Pancreas (tissue), 10 donors: ENCODE measurements at regions not wholly inside any gene's neighbourhood (a gene's known extent, or its start where the extent isn't known, plus 50 kb on each side); places are given as distances from the start of the nearest gene placed in this dataset.

ENCODE experiments used
- ATAC-seq, 4 donors: fragments of 200-7000 bp; cut with Tn5 transposase; one replicate each; pipeline versions ENCODE4 v1.8.0 to v1.9.1; 2020; ENCODE audit warnings: mild to moderate bottlenecking in 4 of 4, moderate library complexity in 4 of 4
- DNase-seq, 6 donors: peaks; one replicate each; pipeline ENCODE4 v3.0.0-alpha.2; 2020
- FAIRE-seq: peaks from 2 replicates; lab custom pipeline; 2012; peaks lifted over from hg19 to GRCh38; lab: Jason Lieb, UNC
- H3K27ac ChIP-seq, 4 donors: fragments of 200-600 bp; sonication (generic); 1 replicate in 3 of 4; 2 replicates in 1 of 4; pipeline versions ENCODE4 v1.5.0 to v1.8.0; 2020
- H3K27me3 ChIP-seq, 4 donors: fragments of 200-600 bp; one replicate each; pipeline ENCODE4 v1.8.0; 2021
- H3K36me3 ChIP-seq, 3 donors: fragments of 200-600 bp; sonication (generic) in 1 of 3; one replicate each; pipeline versions ENCODE4 v1.5.0 to v1.8.0; 2020 to 2021
- H3K4me1 ChIP-seq, 3 donors: fragments of 200-600 bp; one replicate each; pipeline ENCODE4 v1.8.0; 2021
- H3K4me3 ChIP-seq, 4 donors: fragments of 200-600 bp; sonication (generic) in 2 of 4; one replicate each; pipeline versions ENCODE4 v1.5.0 to v1.8.0; 2020 to 2021
- H3K9me3 ChIP-seq, 4 donors: fragments of 200-600 bp; one replicate each; pipeline ENCODE4 v1.8.0; 2021
- WGBS, 2 donors: extraction: QIAGEN DNeasy Blood & Tissue Kit; methylation state at CpG; one replicate each; pipeline ENCODE4 v1.1.7; 2013; 5-methylcytosine and 5-hydroxymethylcytosine counted together
- intact Hi-C, 3 donors: fragments of 100-400 bp; cut with DNase I; formaldehyde crosslinking; loops; one replicate each; pipeline versions ENCODE4 v1.11.1 to v1.14.2; 2022
- TF ChIP-seq, protein P1 (sequence below), 4 donors: fragments of 200-600 bp; sonication (generic) in 3 of 4; IDR thresholded peaks; one replicate each; pipeline versions ENCODE4 v1.5.0 to v1.8.0; 2021; ENCODE audit warnings: antibody characterized with exemption in 4 of 4
- donor health status: healthy with polysubstance abuse.
- donor health status: DM: no; HTN: no; CAD: no; lungs with moderate emphysema.
- donor health status: DM: no; HTN: no; CAD: no.
- donor health status: control.
- donor health status: control.
- donor health status: Bipolar disorder and iron deficiency.
- donor health status: DM: yes; HTN: yes; CAD: no.
- donor health status: DM: no; HTN: no; CAD: no.
- donor health status: DM: no; HTN: no; CAD: no.
- donor health status: DM: yes; HTN: yes; CAD: no.

DNA sequence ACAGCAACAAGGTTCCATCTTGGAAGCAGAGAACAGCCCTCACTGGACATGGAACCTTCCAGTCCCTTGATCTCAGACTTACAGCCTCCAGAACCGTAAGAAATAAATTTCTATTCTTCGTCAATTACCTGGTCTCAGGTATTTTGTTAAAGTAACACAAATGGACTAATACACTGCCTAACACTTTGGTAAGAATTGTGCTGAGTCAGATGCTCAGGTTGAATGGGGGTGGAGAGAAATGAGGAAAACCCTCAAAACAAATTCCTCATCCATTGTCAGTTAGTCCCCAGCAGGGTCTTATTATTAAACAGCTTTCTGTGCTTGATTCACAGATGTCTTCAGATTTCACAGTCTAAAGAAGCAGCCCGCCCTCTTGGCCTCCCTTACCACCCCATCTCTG, 306.2 kb upstream of the SLCO3A1 start:
- no peak for DNase-seq
- H3K4me1 ChIP-seq: no peaks in the 10 kb centered on the region
- H3K27me3 ChIP-seq: no peaks in the 10 kb centered on the region
- H3K36me3 ChIP-seq: no peaks in the 10 kb centered on the region
- WGBS, 2 donors: 67 to 78% methylated on average over 3 of the region's 3 CpGs
- no peak for FAIRE-seq
- ATAC-seq: no peak
- TF ChIP-seq, protein P1, sequence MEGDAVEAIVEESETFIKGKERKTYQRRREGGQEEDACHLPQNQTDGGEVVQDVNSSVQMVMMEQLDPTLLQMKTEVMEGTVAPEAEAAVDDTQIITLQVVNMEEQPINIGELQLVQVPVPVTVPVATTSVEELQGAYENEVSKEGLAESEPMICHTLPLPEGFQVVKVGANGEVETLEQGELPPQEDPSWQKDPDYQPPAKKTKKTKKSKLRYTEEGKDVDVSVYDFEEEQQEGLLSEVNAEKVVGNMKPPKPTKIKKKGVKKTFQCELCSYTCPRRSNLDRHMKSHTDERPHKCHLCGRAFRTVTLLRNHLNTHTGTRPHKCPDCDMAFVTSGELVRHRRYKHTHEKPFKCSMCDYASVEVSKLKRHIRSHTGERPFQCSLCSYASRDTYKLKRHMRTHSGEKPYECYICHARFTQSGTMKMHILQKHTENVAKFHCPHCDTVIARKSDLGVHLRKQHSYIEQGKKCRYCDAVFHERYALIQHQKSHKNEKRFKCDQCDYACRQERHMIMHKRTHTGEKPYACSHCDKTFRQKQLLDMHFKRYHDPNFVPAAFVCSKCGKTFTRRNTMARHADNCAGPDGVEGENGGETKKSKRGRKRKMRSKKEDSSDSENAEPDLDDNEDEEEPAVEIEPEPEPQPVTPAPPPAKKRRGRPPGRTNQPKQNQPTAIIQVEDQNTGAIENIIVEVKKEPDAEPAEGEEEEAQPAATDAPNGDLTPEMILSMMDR (IDR thresholded peaks at IDR 0.05): no peak
- no peak overlapping the region for H3K27ac ChIP-seq
- intact Hi-C loops: no loop called here
- no peaks in the 10 kb centered on the region for H3K9me3 ChIP-seq
- no peak overlapping the region for H3K4me3 ChIP-seq

DNA sequence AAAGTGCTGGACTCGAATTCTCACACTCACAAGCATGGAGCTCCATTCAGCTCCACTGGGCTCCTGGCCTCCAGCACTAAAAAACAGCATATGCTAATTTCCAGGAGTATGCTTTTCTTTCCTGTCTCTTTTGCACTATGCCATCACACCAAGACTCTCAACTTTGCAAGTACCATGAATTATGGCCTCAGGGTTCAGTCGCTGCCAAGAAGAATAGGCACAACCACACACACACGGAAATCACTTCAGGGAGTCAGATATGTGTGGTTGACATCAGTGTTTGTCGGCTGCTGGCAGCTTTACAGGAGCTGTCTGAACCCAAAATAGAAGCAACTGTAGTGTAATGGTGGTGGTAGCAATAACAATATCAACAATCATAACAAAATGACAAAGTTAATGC, 305.0 kb upstream of the SLCO3A1 start:
- no peaks in the 10 kb centered on the region for H3K9me3 ChIP-seq
- no peaks in the 10 kb centered on the region for H3K4me1 ChIP-seq
- H3K27ac ChIP-seq: no peak overlapping the region
- WGBS, 2 donors: 68 to 80% methylated on average over 4 of the region's 4 CpGs
- DNase-seq: no peak
- ATAC-seq: no peak
- TF ChIP-seq, protein P1 (IDR thresholded peaks at IDR 0.05): no peak
- H3K36me3 ChIP-seq: no peaks in the 10 kb centered on the region
- H3K4me3 ChIP-seq: no peak overlapping the region
- no peak for FAIRE-seq
- no peaks in the 10 kb centered on the region for H3K27me3 ChIP-seq
- intact Hi-C loops: no loop called here

DNA sequence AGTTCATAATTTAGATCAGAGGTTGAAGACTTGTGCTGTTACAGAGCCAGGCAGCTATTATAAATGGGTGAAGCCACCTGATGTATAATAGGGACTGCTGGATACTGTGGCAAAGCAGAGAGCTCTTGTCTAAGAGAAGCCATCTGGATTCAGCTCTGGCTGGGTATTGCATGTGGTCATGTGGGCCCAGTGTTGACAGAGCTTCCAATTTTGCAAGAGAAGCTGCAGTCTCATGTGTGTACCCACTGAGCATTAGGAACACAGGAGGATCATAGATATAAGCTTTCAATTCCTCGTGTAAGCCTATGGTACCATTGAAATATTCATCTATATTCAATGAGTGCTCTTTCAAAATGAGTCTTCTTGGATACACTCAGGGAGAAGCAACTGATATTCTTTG, 303.9 kb upstream of the SLCO3A1 start:
- WGBS, 2 donors: 48 to 58% methylated on average over 1 of the region's 1 CpG

DNA sequence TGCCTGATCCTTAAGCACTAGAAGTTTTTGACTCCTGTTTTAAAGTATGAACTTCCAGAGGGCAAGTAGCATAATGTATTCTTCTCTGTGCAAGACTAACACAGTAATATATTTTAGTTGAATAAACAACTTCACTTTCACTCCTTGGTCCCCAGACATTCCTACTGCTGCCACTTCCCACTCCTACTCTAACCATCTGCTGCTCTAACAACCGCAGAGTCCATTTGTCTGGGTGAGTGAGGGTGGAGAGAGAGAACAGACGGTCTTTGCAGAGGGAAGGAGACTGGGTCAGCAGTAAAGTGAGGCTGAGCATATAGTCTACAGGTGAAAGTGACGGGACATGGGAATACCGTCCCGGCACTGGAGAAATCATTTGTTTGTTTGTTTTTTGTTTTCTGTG, 301.0 kb upstream of the SLCO3A1 start:
- FAIRE-seq (no peak), DNase-seq (no peak), ATAC-seq (no peak)
- TF ChIP-seq, protein P1 (IDR thresholded peaks at IDR 0.05): no peak
- Histone ChIP-seq H3K4me3 (no peak overlapping the region), H3K36me3 (no peaks in the 10 kb centered on the region), H3K4me1 (no peaks in the 10 kb centered on the region), H3K27me3 (no peaks in the 10 kb centered on the region), H3K27ac (no peak overlapping the region), H3K9me3 (no peaks in the 10 kb centered on the region)
- WGBS, 2 donors: 80 to 91% methylated on average over 5 of the region's 5 CpGs
- intact Hi-C loops: no loop called here

More for the DNA sequence above, 303.9 kb upstream of the SLCO3A1 start:
- no peak for FAIRE-seq
- Histone ChIP-seq H3K4me3 (no peak overlapping the region), H3K36me3 (no peaks in the 10 kb centered on the region), H3K27ac (no peak overlapping the region), H3K27me3 (no peaks in the 10 kb centered on the region), H3K9me3 (no peaks in the 10 kb centered on the region), H3K4me1 (no peaks in the 10 kb centered on the region)
- no peak for DNase-seq
- TF ChIP-seq, protein P1 (IDR thresholded peaks at IDR 0.05): no peak
- intact Hi-C loops: no loop called here
- peak in 1 of 4 donors; percentile 34 for ATAC-seq

DNA sequence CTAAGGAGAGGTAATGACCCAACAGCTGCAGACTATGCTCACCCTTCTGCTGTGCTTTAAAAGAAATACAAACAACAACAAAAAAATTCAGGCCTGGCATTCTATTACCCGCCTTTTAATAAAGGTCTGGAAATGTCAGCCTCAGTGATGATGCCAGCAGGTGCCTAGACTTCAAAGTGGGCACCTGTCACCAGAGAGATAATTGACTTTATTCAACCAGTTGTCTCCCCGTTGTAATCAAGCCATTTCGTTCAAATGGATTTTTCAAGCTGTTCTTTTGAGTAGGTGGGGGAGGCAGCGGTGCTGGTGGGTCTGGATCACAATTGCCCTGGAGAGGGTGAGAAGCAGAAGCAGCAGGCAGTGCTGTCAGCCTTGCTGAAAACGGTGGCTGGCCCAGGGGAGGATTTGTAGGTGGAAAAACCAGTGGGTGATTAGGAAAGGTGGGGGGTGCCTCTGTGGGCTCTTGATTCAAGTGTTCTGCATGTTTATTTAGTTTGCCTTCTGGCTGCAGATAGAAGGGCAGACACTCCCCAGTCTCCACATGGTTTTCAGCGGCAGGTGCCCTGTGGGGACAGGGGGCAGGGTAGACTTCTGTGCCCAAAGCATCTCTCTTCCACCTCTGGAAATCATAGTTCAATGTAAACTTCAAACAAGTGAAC, 300.2 kb upstream of the SLCO3A1 start:
- no peak for ATAC-seq
- no peak for FAIRE-seq
- 49 to 60% methylated on average over 6 of the region's 6 CpGs for WGBS, 2 donors
- H3K4me3 ChIP-seq: no peak overlapping the region
- H3K27ac ChIP-seq: no peak overlapping the region
- no peaks in the 10 kb centered on the region for H3K36me3 ChIP-seq
- no peak for DNase-seq
- TF ChIP-seq, protein P1 (IDR thresholded peaks at IDR 0.05): no peak
- no peaks in the 10 kb centered on the region for H3K4me1 ChIP-seq
- no peaks in the 10 kb centered on the region for H3K27me3 ChIP-seq
- intact Hi-C loops: no loop called here
- no peaks in the 10 kb centered on the region for H3K9me3 ChIP-seq
